GM04504 (cell line): ENCODE measurements at regions not wholly inside any gene's neighbourhood (a gene's known extent, or its start where the extent isn't known, plus 50 kb on each side); places are given as distances from the start of the nearest gene placed in this dataset.

Experiments
- DNase-seq: peaks from one replicate; pipeline ENCODE4 v3.0.0-alpha.2; 2012; ENCODE audit warnings: low read depth

DNA sequence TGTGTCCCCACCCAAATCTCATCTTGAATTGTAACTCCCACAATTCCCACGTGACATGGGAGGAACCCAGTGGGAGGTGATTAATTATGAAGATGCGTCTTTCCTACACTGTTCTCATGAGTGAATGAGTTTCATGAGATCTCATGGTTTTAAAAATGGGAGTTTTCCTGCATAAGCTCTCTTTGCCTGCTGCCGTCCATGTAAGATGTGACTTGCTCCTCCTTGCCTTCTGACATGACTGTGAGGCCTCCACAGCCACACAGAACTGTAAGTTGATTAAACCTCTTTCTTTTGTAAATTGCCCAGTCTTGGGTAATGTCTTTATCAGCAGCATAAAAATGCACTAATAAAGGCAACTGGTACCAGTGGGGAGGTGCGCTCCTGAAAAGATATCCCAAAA lies 67.7 kb upstream of the DRGX start:
- no peak for DNase-seq

DNA sequence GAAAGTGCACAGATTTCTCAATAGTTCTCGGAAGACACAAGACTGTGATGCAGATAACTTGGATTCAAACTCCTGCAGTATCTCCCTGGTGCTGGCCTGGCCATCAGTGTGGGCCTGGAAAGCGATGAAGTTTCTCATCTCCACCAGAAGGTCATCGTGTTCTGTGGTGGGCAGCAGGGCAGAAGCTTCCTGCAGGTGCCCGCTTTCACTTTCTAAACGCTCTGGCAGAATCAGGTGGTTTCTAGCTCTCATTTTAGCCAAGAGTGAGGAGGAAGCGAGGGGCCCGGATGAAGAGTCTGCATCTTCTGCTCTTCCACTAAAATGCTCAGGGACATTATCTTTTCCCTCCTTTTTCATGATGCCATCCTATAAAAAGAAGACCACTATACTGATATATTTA lies 63.0 kb upstream of the DRGX start:
- no peak for DNase-seq

DNA sequence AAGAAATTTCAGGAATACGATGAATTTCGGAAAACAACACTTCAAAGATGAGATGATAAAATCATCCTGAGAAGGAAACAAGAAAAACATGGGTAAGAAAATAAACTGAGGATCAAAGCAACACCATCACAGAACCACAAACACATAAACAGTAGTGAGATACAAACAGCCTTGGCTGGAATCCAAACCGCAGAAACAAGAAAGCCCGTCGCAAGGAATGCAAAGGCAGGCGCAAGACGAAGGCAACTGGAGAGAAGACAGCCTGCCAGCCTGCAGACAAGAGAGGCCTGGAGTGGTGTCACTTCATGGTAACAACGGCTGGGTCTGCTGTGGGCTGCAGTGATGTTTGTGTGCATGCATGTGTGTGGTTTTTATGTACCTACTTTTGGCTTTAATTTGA lies 61.8 kb upstream of the DRGX start:
- no peak for DNase-seq

DNA sequence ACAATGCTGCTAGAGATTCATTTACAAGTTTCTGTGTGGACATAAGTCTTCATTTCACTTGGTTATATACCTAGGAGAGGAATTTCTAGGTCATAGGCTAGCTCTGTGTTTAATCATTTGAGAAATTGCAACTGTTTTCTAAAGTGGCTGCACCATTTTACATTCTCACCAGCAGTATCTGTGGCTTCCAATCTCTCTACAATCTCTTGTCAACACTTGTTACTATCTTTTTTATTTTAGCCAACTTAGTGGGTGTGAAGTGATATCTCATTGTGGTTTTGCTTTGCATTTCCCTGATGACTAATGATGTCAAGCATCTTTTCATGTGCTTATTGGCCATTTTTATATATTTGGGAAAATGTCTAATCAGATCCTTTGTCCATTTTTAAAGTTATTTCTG lies 53.0 kb upstream of the DRGX start:
- no peak for DNase-seq

DNA sequence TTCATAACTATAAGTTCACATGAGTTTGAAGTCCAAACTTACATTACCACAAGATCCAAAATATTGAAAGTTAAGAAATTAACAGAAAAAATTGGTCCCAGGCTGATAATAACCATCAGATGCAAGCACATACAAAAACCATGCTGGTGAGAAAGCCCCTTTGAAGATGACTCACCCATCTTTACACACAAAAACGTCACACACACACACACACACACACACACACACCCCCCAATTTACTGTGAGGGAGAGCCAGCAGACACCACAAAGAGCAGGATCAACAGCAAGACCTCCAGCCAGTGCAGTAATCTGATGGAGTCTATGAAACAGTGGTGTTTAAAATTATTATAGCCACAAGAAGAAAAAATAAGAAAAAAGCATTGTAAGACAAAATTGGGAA lies 50.1 kb upstream of the DRGX start:
- peak; percentile 3 for DNase-seq
